HG03432 (cell line): ENCODE measurements at regions not wholly inside any gene's neighbourhood (a gene's known extent, or its start where the extent isn't known, plus 50 kb on each side); places are given as distances from the start of the nearest gene placed in this dataset.
"Not testable (repeated sequence)": the region's sequence is repeated elsewhere in the genome, so short reads cannot be mapped to it uniquely, and the experiment has no call there.

ENCODE experiments used
- ATAC-seq: cut with Tn5 transposase; IDR thresholded peaks from one replicate; pipeline ENCODE4 v1.9.1; 2021; ENCODE audit warnings: mild to moderate bottlenecking, moderate library complexity; ENCODE audit not compliant: unreplicated experiment

DNA sequence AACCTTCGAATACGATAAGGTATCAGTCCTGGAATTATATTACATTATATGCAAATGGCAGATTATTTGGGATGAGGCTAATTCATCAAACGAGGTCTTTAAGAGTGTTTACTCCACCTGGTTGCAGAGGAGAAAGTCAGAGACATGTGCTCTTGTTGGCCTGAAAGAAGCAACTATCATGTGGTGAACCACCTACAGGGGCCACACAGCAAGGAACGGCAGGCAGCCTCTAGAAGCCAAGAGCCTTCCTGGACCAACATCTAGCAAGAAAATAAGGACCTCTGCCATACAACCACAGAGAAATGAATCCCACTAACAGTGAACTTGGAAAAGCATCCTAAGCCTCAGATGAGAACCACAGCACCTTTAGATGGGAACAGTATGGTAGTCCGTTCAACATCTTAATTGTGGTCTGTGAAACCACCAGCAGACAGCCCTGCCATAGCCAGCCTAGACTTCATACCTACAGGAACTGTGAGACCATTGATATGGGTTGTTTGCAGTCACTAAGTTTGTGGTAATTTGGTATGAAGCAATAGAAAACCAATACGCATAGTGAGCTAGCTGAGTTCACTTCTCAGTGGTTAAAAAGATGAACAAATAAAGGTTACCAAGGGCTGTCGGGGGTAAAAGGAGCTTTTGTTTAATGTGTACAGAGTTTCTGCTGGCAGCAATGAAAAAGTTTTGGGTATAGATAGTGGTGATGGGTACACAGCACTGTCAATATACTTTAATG is 345.7 kb upstream of the RUNX1 start:
- ATAC-seq: no peak

DNA sequence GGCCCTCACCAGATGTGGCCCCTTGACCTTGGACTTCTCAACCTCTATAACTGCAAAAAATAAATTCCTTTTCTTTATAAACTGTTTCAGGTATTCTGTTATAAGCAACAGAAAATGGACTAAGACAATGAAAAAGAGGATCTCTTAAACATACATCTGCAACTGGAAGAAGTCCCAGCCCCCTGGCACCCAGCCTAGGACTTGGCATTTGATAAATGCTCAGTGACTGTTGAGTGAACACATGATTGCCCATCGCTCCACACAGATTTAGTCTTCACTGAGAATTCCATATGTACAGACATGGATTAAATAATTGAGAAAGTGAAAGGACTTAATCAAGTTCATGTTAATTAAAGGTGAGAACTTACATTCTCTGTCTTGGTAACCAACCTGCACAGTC is 344.9 kb upstream of the RUNX1 start:
- ATAC-seq: no peak

DNA sequence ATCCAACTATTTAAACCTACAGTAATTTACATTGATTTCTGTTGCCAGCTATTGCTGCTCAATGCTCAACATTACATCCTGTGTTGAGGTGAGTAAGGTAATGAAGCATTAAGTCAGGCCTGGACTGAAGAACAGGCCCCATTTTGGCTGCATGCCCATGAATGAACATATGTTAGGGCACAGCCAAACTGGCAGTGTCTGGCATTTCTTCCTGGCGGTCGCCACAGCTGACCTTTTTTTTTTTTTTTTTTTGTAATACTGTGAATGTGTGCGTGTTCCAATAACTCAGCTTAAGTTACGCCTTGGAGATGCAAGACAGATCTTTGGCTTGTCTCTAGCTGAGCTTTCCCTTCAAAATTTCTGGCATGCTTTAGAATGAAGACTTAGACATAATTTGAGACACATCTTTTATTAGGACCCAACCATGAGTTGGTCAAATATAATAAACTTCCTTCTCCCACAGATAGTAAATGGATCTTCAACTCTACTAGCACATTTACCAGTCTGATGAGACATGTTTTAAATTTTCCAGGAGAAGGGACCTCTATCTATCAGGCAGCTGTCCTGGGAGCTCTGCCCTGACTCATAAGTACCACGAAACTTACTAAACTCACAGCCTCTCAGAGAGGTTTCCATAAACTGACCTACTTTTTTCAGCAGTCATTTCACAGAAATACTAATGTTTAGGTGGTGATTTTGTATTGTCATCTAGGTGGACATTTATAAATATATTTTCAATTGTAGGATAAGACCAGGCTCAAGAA is 341.1 kb upstream of the RUNX1 start:
- no peak for ATAC-seq

DNA sequence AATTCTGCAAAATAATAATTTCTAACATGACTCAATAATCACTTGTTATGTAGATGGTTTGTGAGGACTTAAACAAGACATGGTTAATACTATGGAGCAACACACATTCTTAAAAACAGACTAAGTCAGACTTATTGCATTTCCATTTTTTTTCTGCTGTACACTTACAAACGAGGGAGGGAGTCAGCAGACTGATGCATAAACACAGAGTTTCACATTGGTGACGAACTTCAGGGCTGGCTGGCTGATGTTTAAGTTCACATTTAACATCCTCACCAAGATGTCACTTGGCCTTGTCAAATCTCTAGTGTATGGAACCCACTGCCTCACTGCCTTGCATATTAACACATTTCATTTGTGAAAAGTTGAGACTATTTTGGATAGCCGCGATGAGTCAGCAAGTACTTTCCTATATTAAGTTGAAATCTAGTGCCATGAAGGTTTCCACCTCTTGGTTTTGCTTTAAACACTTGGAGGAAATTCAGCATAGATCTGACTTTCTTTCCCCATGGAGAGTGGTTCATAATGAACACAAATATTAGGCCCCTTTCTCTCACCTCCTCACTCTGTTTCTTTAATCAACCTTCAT is 337.5 kb upstream of the RUNX1 start:
- no peak for ATAC-seq

DNA sequence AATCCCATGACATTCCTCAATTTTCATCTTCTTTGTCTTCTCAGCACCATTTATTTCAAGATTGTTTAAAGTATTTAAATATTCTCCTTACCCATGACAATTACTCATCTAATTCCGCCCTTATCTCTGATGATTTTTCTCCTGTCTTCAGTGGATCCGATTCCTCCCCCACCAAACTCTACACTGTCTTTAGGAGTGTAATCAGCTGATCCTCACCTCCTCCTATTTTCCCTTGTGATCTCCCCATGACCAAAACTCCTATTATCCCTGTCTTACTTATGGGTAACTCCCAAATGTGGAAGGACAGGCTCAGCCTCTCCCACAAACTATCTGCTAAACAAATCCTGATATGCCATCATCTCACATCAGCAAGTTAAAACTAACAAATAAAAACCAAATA is 335.3 kb upstream of the RUNX1 start:
- no peak for ATAC-seq

DNA sequence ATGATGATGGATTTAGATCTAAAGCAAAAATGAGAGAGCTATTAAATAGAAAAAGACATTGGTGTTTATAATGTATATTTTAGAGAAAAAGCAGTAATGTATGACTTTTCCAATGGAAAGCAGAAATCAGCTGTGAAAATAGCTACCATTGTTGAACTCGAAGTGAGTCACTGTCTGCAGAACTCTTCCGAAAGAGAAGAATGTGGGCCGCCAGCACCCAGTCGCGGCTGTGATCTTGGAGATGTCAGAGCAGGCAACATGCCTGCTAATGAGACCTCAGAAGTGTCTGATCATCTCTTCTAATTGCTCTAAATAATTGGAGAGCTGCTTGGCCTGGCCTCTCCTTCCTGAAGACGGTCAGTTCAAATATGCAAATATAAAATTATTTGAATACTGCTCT is 333.6 kb upstream of the RUNX1 start:
- ATAC-seq: no peak

DNA sequence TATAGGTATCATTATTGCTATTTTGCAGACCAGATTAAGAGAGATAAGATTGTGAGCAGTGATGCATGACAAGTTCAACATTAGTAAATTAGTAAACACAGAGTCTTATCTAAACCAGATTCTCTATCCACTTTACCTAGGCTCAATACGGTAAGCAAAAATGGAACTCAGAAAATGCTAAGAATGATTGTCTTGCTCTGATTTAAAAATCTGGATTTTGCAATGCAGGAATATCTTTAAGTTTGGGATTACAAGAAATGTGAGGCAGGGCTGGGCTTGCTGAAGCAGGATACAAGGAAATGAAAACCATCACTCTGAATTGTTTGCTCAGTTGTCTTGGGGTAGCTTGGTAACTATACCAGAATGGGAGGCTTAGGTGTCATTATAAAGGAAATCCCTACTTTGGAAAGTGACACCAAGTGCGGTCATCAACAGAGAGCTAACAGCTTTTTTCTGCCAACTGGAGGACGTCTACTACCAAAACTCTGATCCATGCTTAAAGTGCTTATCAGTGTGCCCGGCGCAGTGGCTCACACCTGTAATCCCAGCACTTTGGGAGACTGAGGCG is 332.7 kb upstream of the RUNX1 start:
- no peak for ATAC-seq

DNA sequence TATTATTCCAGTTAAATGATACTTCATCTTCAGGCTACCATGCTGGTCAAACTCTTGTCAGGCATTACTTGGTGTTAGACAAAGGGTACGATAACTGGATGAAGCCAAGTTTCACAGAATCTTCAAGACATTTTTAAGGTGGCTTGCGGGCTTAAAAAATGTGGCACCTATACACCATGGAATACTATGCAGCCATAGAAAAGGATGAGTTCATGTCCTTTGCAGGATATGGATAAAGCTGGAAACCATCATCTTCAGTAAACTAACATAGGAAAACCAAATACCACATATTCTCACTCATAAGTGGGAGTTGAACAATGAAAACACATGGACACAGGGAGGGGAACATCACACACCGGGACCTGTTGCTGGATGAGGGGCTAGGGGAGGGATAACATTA is 331.2 kb upstream of the RUNX1 start:
- not testable (repeated sequence) for ATAC-seq

DNA sequence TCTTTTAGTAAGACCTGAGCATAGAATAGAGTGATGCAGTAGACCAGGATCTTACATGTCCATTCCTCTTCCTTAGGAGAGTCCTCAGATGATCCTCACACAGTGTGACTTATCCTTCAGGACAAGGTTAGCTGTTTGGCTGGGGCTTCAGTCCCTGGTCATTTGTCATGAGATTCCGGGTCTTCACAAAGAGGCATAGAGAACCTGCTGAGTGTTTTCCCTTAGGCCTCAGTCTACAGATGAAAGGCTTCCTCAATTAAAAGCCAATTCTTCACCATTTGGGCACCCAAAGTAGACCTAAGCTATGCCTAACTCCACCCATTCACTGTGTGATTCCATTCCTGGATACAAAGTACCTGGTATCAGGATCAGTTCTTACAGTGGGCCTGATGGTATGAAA is 329.8 kb upstream of the RUNX1 start:
- no peak for ATAC-seq

DNA sequence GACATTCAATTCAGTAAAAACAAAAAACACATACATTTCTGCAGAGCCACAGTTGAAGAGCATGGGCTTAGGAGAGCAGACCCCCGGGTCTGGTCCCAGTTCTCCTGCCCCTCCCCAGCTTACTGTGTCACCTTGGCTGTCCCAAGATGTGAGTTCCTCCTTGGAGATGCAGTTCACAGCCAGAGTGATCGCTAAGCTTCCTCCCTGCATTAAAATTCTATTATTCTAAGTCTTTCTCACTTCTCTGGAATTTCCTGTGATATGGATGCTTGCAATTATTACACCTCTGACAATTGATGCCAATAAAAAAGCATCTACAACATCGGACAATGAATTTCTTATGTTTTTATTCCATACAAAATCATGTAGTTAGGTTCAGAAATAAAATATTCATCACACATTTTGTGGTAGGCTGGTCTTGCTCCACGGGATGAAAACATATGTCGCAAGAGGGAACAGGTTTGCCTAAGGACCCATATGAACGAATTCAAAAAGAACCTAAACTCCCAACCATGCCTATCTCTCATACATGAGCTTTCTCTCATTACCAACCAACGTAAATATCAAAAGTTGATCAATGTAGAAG is 328.5 kb upstream of the RUNX1 start:
- no peak for ATAC-seq

DNA sequence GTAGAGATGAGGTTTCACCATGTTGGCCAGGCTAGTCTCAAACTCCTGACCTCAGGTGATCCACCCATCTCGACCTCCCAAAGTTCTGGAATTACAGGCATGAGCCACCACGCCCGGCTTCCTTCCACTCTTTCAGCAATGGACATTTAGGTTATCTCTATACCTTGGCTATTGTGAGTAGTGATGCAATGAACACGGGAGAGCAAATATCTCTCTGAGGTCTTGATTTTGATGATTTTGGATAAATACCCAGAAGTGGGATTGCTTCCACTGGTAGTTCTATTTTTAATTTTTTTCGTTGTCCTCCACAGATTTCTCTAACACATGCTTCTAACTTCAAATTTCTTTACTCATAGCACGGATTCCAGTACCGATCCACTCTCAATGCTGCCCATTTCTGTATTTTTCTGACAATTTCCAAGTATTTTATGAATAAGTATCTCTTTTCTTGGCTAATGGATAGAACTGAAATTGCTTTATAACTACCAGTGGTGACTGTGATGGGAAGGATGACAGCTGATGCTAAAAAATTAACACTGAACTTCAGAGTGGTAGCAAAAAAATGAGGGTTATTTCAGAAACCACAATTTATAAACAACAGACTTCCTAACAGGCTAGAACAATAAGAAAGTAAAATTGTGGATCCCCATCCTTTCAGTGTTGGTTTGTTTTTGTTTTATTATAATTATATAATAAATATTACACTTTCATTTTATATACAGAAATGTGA is 327.5 kb upstream of the RUNX1 start:
- ATAC-seq: no peak

DNA sequence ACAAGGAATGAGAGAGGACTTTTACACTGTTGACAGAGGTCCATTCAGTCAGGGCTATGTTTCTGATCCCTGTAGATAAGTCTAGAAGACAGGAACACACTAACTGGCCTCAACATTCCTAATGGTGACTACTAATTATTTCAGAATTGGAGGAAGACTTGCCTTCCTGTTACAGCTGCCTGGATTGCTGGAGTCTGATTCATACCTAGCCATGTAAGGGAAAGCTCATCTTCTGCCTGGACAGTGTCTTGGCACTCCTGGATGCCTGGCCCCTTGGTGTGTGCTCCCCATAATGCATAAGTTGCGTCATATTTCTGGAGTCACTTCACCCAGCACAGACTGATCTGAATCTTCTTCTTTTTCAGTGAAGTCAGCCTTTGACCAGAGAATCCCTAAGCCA is 326.0 kb upstream of the RUNX1 start:
- ATAC-seq: no peak

DNA sequence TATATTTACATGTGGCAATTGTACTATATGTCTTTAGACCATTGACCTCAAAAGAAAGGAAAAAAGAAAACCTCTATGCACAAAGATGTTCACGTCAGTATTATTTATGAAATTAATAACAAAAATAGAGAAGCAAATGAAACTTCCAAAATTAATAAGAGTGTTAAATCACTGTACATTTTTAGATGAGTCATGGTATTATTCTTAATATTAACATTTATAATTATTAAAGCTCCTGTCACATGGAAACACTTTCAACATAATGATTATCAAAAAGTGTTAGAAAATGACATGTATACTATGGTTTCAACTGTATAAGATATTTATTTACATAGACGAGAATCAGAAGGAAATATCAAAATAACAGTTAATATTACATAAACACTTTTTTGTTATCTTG is 324.9 kb upstream of the RUNX1 start:
- no peak for ATAC-seq

DNA sequence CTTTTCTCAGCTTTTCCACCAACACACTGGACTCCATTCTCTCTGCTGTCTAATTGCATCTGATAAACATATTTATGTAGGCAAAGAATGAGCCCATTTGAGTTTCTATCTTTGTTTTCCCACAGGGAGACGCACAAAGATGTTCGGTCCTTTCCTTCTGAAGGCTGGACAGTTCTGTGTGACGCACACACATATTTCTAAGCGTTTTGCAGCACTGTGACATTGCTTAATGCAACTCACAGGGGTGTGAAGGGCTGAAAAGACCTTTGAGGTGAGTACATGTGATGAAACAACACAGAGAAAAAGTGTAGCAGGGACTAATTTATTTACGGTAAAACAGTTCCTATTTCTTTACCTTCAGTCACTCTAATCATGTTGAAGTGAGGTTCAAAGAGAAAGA is 323.1 kb upstream of the RUNX1 start:
- no peak for ATAC-seq

DNA sequence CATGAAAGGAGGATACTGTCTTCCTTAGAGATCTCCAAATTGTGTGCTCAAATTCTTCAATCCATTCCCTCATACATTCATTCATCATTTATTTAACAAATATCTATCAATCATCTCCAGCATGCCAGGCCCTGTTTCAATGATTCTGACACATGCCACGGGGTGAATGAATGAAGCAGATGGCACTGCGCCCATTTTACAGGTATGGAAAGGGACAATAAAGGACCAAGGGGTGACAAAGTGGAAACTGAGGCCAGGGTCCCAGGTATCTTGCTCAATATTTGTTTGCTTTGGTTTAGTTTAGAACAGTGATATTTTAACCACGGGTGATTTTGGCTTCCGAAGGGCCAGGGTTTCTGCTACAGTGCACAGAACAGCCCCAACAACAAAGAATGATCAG is 321.6 kb upstream of the RUNX1 start:
- ATAC-seq: no peak

DNA sequence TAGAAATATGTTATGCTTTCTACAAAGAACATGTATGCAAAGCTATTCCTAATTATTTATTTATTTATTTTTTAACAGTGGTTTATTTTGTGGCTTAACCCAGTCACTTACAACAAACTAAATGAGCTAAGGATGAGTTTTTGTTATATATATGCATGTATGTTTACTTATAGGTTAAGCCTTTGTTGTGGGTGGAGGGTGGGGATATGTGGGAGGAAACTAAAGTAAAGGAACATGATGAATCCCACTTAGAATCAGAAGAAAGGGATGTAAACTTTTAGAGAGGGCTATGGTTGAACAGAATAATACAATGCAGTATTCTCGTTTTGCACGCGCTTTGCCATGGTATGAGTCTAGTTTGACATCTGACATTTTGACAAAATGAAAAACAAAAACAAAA is 321.0 kb upstream of the RUNX1 start:
- no peak for ATAC-seq

DNA sequence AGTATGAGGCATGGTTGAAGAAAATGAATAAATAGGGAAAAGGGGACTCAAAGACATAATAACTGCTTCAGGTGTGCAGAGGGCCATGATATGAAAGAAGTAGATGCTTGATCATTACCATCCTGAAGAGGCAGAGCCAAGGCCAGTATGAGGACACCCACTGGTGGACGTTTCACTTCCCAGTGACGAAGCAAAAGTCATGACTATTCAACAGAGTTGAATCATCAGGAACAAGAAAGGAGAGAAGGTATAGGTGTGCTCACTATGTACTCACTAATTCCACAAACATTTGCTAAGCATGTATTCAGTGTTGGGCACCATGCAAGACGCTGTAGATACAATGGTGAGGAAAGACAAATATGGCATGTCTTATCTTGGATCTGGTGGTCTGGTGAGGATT is 319.2 kb upstream of the RUNX1 start:
- ATAC-seq: no peak

DNA sequence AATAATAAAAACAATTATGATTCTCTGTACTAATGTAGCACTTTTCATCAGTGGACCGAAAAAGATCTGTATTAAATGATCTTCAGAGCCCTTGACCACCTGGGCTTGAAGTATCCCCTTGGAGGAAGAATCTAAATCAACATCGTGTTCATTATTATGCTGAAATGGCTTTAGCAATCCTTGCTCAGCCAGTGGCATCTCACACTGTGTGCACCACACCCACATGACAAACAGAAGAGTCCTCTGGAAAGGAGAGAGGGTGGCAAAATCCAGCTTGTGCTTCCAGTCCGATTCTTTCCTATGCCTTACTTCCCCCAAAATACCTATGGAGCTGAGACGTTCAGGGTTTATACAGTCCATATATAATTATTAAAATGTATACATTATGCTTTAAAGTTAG is 318.5 kb upstream of the RUNX1 start:
- ATAC-seq: no peak

DNA sequence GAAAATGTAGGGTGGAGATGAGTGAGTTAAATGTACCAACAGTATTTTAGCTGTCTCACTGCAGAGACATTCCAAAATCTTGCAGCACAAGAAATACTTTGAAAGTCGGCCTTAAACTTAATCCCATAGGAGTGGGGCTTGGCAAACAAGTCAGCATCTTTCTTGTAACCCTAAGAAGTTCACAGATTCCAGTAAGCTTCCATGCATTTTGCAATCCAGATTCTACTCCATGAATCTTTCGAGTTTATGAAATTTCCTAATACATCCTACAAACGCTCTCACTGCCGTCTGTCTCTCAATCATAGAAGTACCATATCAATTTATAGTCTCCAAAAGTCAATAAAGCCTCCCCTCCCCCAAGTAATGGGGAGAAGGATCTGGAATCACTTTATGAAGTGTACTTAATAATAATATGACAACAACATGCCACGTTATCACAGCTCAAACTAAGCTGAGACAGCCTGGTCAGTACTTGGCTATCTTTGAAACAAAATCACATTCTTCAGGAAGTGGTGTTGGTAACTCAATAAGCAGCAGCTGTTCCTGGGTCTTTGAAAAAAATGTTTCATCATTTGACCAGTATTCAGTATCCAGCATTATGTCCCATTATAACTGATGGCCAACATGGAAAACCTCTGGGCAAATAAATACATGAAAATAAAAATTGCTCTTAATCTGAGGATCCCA is 317.4 kb upstream of the RUNX1 start:
- ATAC-seq: no peak

DNA sequence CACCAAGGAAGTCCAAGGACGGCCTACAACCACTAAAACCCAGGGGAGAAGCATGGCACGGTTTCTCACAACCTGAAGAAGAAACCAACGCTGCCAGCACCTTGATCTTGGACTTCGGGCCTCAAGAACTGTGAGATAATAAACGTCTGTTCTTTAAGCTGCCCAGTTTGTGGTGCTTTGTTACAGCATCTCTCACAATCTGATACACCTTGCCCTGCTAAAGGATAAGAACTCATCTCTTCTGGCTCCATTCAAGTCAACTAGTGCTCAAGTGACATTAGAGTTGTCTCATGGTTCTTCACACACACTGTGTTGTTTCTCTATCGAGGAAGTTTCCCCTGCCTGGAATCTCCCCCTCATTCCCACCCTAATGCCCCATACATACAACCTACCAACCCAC is 314.4 kb upstream of the RUNX1 start:
- ATAC-seq: no peak
